Upper lobe of right lung (tissue), 1 donor: ENCODE measurements at regions not wholly inside any gene's neighbourhood (a gene's known extent, or its start where the extent isn't known, plus 50 kb on each side); places are given as distances from the start of the nearest gene placed in this dataset.

Experiments used
- ATAC-seq: fragments of 200-7000 bp; cut with Tn5 transposase; one replicate; pipeline ENCODE4 v1.9.1; 2020; ENCODE audit warnings: mild to moderate bottlenecking, moderate library complexity
- DNase-seq: peaks from one replicate; pipeline ENCODE4 v3.0.0-alpha.2; 2020
- H3K27ac ChIP-seq: fragments of 200-600 bp; one replicate; pipeline ENCODE4 v1.8.0; 2022
- H3K27me3 ChIP-seq: fragments of 200-600 bp; one replicate; pipeline ENCODE4 v1.8.0; 2022; ENCODE audit warnings: mild to moderate bottlenecking
- H3K36me3 ChIP-seq: fragments of 200-600 bp; one replicate; pipeline ENCODE4 v1.8.0; 2022
- H3K4me1 ChIP-seq: fragments of 200-600 bp; one replicate; pipeline ENCODE4 v1.8.0; 2022
- H3K4me3 ChIP-seq: fragments of 200-600 bp; one replicate; pipeline ENCODE4 v1.8.0; 2022; ENCODE audit warnings: mild to moderate bottlenecking
- H3K9me3 ChIP-seq: fragments of 200-600 bp; one replicate; pipeline ENCODE4 v1.8.0; 2022
- CTCF ChIP-seq: fragments of 200-600 bp; IDR thresholded peaks from one replicate; pipeline ENCODE4 v1.8.0; 2022; ENCODE audit warnings: antibody characterized with exemption
- intact Hi-C: fragments of 100-400 bp; cut with DNase I; formaldehyde crosslinking; loops from one replicate; pipeline ENCODE4 v1.11.0; 2022
- donor health status: DM: no; HTN: yes; CAD: no; lungs with severe emphysema.

GRCh38 chr4:19047279-19047880 is 1025.8 kb upstream of the LCORL start:
- Histone ChIP-seq H3K27me3 (no peaks in the 10 kb centered on the region), H3K36me3 (no peaks in the 10 kb centered on the region), H3K4me1 (no peaks in the 10 kb centered on the region), H3K27ac (no peak overlapping the region), H3K9me3 (no peaks in the 10 kb centered on the region), H3K4me3 (no peak overlapping the region)
- intact Hi-C loops = no loop called here
- TF ChIP-seq CTCF = no peak
- DNase-seq (no peak), ATAC-seq (no peak)

- Histone ChIP-seq H3K9me3 (no peaks in the 10 kb centered on the region), H3K27ac (no peak overlapping the region), H3K4me3 (no peak overlapping the region), H3K36me3 (no peaks in the 10 kb centered on the region), H3K4me1 (no peaks in the 10 kb centered on the region), H3K27me3 (no peaks in the 10 kb centered on the region)
- intact Hi-C loops = no loop called here
- DNase-seq (no peak), ATAC-seq (no peak)
- TF ChIP-seq CTCF = no peak
Observed at GRCh38 chr4:19039816-19040215, 1018.3 kb upstream of the LCORL start.

- H3K36me3 ChIP-seq = no peaks in the 10 kb centered on the region
- H3K4me1 ChIP-seq = no peaks in the 10 kb centered on the region
- H3K9me3 ChIP-seq = no peaks in the 10 kb centered on the region
- no peak overlapping the region for H3K27ac ChIP-seq
- no peaks in the 10 kb centered on the region for H3K27me3 ChIP-seq
- no peak overlapping the region for H3K4me3 ChIP-seq
- ATAC-seq (no peak), DNase-seq (no peak)
- intact Hi-C loops = no loop called here
- no peak for TF ChIP-seq CTCF
Observed at GRCh38 chr4:19038231-19038630, 1016.7 kb upstream of the LCORL start.

GRCh38 chr4:19033816-19034733 is 1012.5 kb upstream of the LCORL start:
- Histone ChIP-seq H3K27me3 (no peaks in the 10 kb centered on the region), H3K4me1 (peaks cover 5% of the 10 kb centered on the region), H3K27ac (no peak overlapping the region), H3K9me3 (no peaks in the 10 kb centered on the region), H3K36me3 (no peaks in the 10 kb centered on the region), H3K4me3 (no peak overlapping the region)
- no peak for ATAC-seq
- intact Hi-C loops = no loop called here
- no peak for TF ChIP-seq CTCF
- DNase-seq = no peak

GRCh38 chr4:19030536-19030935 is 1009.0 kb upstream of the LCORL start:
- Histone ChIP-seq H3K4me1 (peaks cover 5% of the 10 kb centered on the region), H3K27me3 (no peaks in the 10 kb centered on the region), H3K9me3 (no peaks in the 10 kb centered on the region), H3K27ac (no peak overlapping the region), H3K4me3 (no peak overlapping the region), H3K36me3 (no peaks in the 10 kb centered on the region)
- no peak for DNase-seq
- TF ChIP-seq CTCF = no peak
- ATAC-seq = no peak
- intact Hi-C loops = no loop called here
